ENCODE measurements at regions not wholly inside any gene's neighbourhood (a gene's known extent, or its start where the extent isn't known, plus 50 kb on each side); places are given as distances from the start of the nearest gene placed in this dataset.
"Not testable (repeated sequence)": the region's sequence is repeated elsewhere in the genome, so short reads cannot be mapped to it uniquely, and the experiment has no call there.

DNA sequence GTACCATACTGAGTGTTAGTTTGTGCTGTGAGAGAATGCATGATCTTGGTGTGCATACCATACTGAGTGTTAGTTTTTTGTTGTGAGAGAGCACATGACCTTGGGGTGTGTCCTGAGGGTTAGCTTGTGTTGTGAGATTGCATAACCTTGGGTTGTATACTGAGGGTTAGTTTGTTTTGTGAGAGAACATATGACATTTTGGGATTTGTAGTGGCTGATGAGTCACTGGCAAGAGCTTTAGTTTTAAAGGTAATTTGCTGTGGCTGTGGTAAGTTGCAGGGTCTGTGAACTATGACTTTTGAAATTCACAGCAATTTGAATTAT, 1068.3 kb upstream of the EDIL3 start:
- no peak for DNase-seq (ENCODE audit: low spot score in 2 of 2)
- H3K4me3 ChIP-seq (ENCODE audit: low read depth, poor library complexity, severe bottlenecking), result no peak overlapping the region
- TF ChIP-seq POLR2A (IDR thresholded peaks at IDR 0.05) (no peak), CTCF (IDR thresholded peaks at IDR 0.05) (no peak)
- intact Hi-C loops (cut with DNase I; ENCODE audit: low total_unique reads), result no loop called here

- H3K4me3 ChIP-seq (ENCODE audit: low read depth, poor library complexity, severe bottlenecking), result no peak overlapping the region
- DNase-seq (ENCODE audit: low spot score in 2 of 2), result no peak
- WGBS, 2 donors, result 77 to 82% methylated on average over 2 of the region's 2 CpGs
- intact Hi-C loops (cut with DNase I; ENCODE audit: low total_unique reads), result no loop called here
- TF ChIP-seq CTCF (IDR thresholded peaks at IDR 0.05) (no peak), POLR2A (IDR thresholded peaks at IDR 0.05) (no peak)
These were observed 1073.6 kb upstream of the EDIL3 start for GRCh38 chr5:85458319-85458718.

GRCh38 chr5:85462957-85463356, 1078.3 kb upstream of the EDIL3 start:
- no peak for DNase-seq (ENCODE audit: low spot score in 2 of 2)
- no peak overlapping the region for H3K4me3 ChIP-seq (ENCODE audit: low read depth, poor library complexity, severe bottlenecking)
- TF ChIP-seq CTCF (IDR thresholded peaks at IDR 0.05) (no peak), POLR2A (IDR thresholded peaks at IDR 0.05) (no peak)
- WGBS, 2 donors, result 95 to 96% methylated on average over 1 of the region's 1 CpG
- intact Hi-C loops (cut with DNase I; ENCODE audit: low total_unique reads), result no loop called here

DNA sequence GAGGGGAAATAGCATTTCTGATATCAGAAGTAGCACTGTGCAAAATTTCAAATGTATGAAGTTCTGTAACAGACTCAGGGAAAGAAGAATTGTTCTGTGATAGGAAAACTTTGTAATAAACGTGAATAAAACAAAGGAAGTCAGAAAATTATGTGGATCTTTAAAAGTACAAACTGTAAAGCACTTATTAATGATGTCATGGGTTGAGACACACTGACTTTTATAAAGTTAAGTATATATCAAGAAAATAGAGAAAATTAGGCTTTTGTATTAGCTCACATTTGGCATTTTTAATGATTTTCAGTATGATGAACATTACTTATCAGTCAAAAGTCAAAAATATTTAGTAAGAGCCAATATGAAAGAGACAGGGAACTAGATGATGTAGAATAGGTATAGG, 1081.7 kb upstream of the EDIL3 start:
- no peak overlapping the region for H3K4me3 ChIP-seq (ENCODE audit: low read depth, poor library complexity, severe bottlenecking)
- 43 to 45% methylated on average over 1 of the region's 1 CpG for WGBS, 2 donors
- intact Hi-C loops (cut with DNase I; ENCODE audit: low total_unique reads), result no loop called here
- no peak for DNase-seq (ENCODE audit: low spot score in 2 of 2)
- no peak for TF ChIP-seq POLR2A (IDR thresholded peaks at IDR 0.05)
- TF ChIP-seq CTCF (IDR thresholded peaks at IDR 0.05), result no peak

DNA sequence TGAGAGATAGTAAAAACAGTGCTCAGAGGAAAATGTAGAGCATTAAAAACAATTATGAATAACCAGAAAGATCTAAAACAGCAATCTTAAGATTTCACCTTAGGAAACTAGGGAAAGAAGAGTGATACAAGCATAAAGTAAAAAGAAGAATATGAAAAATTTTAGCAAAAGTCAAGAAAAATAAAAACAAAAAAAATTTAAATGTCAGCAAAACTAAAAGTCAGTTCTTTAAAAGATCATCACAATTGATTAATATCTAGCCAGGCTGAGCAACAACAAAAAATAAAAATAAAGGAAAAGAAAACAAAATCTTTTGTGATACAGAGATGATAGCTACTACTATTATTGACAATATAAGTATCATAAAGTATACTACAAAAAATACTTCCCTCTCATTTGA, 1088.1 kb upstream of the EDIL3 start:
- intact Hi-C loops (cut with DNase I; ENCODE audit: low total_unique reads), result no loop called here
- no peak overlapping the region for H3K4me3 ChIP-seq (ENCODE audit: low read depth, poor library complexity, severe bottlenecking)
- TF ChIP-seq CTCF (IDR thresholded peaks at IDR 0.05) (no peak), POLR2A (IDR thresholded peaks at IDR 0.05) (no peak)
- DNase-seq (ENCODE audit: low spot score in 2 of 2), result no peak

DNA sequence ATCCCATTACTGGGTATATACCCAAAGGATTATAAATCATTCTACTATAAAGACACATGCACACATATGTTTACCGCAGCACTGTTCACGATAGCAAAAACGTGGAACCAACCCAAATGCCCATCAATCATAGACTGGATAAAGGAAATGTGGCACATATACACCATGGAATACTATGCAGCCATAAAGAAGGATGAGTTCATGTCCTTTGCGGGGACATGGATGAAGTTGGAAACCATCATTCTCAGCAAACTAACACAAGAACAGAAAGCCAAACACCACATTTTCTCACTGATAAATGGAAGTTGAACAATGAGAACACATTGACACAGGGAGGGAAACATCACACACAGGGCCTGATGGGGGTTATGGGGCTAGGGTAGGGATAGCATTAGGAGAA, 1090.5 kb upstream of the EDIL3 start:
- H3K4me3 ChIP-seq (ENCODE audit: low read depth, poor library complexity, severe bottlenecking); intact Hi-C loops (cut with DNase I; ENCODE audit: low total_unique reads); DNase-seq (ENCODE audit: low spot score in 2 of 2): not testable (repeated sequence)
- WGBS, 2 donors, result 71 to 82% methylated on average over 4 of the region's 4 CpGs

GRCh38 chr5:85476617-85477016, 1091.9 kb upstream of the EDIL3 start:
- intact Hi-C loops (cut with DNase I; ENCODE audit: low total_unique reads), result no loop called here
- no peak overlapping the region for H3K4me3 ChIP-seq (ENCODE audit: low read depth, poor library complexity, severe bottlenecking)
- DNase-seq (ENCODE audit: low spot score in 2 of 2), result no peak
- TF ChIP-seq CTCF (IDR thresholded peaks at IDR 0.05), result no peak
- TF ChIP-seq POLR2A (IDR thresholded peaks at IDR 0.05), result no peak
